SJSA1 (cell line): ENCODE measurements at regions not wholly inside any gene's neighbourhood (a gene's known extent, or its start where the extent isn't known, plus 50 kb on each side); places are given as distances from the start of the nearest gene placed in this dataset.
"Not testable (repeated sequence)": the region's sequence is repeated elsewhere in the genome, so short reads cannot be mapped to it uniquely, and the experiment has no call there.

Experiments
- DNase-seq, 2 experiments: peaks; one replicate each; pipeline ENCODE4 v3.0.0-alpha.2; 2015 to 2020; ENCODE audit warnings: low spot score in 2 of 2, low read depth in 1 of 2
- H3K27ac ChIP-seq: fragments of 250-450 bp; sonication (Bioruptor Pico); 2 replicates; pipeline ENCODE4 v1.5.1; 2020; ENCODE audit warnings: mild to moderate bottlenecking, moderate library complexity
- H3K27me3 ChIP-seq: fragments of 250-450 bp; sonication (Bioruptor Pico); replicated peaks from 2 replicates; pipeline ENCODE4 v1.5.1; 2020; ENCODE audit warnings: mild to moderate bottlenecking, moderate library complexity
- H3K36me3 ChIP-seq: fragments of 250-450 bp; sonication (Bioruptor Pico); 2 replicates; pipeline ENCODE4 v1.5.1; 2020; ENCODE audit warnings: mild to moderate bottlenecking
- H3K4me1 ChIP-seq: fragments of 250-450 bp; sonication (Bioruptor Pico); replicated peaks from 2 replicates; pipeline ENCODE4 v1.6.1; 2021; ENCODE audit warnings: mild to moderate bottlenecking
- H3K4me3 ChIP-seq: fragments of 250-450 bp; sonication (Bioruptor Pico); 2 replicates; pipeline ENCODE4 v1.5.1; 2020; ENCODE audit warnings: mild to moderate bottlenecking
- H3K9me3 ChIP-seq: fragments of 250-450 bp; sonication (Bioruptor Pico); replicated peaks from 2 replicates; pipeline ENCODE4 v1.5.1; 2020; ENCODE audit warnings: mild to moderate bottlenecking

DNA sequence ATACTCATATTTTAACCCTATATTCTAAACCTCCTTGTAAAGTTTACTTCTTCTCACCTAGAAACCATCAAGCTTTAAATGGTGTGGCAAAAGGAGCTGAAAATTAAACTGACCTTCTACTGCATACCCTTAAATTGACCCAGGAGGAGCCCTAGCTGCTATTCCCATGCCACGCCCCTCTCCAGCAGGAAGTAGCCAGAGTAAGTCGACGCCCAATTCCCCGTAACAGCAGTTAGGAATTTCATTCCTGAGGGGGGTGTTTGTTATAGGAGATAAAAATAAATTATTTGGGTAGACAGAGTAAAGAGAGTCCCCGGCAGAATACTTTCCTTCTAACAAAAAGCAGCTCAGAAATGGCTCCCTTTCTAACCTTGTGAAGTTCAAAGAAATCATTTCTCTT lies 111.8 kb upstream of the FAM174A start:
- no peak overlapping the region for H3K27ac ChIP-seq
- no peaks in the 10 kb centered on the region for H3K27me3 ChIP-seq
- H3K9me3 ChIP-seq, result 0 out of 2 replicates have a peak, but pooled peaks cover 3% of the 10 kb centered on the region
- DNase-seq, result peak in 1 of 2 experiments; percentile 12
- no peaks in the 10 kb centered on the region for H3K36me3 ChIP-seq
- H3K4me3 ChIP-seq, result no peak overlapping the region
- no peaks in the 10 kb centered on the region for H3K4me1 ChIP-seq

DNA sequence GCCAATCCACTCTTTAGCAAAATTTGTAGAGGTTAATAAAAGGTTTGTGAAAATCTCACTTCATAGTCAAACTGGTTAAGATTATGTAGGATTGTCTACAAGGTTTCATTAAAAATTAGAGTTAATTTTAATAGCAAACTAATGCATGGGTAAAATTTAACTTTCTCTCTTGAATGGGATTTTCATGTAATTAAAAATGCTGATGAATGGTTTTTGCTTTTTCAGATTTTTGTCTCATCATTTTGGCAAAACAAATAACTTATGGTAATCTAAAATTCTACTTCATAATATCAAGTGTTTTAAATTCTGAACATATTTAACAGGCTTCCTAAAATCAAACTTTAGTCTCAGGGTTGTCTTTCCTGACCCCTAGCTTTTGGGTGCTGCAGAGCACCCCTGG lies 113.8 kb upstream of the FAM174A start:
- Histone ChIP-seq H3K9me3 (0 out of 2 replicates have a peak, but pooled peaks cover 3% of the 10 kb centered on the region), H3K4me3 (no peak overlapping the region)

DNA sequence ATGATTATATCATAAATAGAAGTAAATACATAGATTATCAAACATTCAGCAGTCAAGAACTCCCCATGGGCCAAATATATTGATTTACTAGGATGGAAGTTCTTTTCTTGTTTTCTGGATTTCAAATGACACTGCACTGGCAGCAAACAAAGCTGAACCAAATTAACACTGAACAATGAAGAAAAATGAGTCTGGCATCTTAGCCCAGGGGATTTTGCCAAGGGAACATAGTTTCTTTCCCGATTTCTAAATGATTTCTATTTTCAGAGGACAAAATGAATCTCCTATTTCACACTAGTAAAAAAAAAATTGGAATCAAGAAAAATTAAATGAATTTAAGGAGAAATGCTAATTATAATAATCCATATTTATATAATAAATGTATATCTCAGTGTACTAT lies 116.9 kb upstream of the FAM174A start:
- H3K27ac ChIP-seq, result no peak overlapping the region

More for the DNA sequence above, 113.8 kb upstream of the FAM174A start:
- H3K4me1 ChIP-seq, result no peaks in the 10 kb centered on the region
- H3K27ac ChIP-seq, result no peak overlapping the region
- no peaks in the 10 kb centered on the region for H3K27me3 ChIP-seq
- H3K36me3 ChIP-seq, result no peaks in the 10 kb centered on the region
- DNase-seq, result no peak

GRCh38 chr5:100409660-100410151 lies 125.5 kb upstream of the FAM174A start:
- Histone ChIP-seq H3K4me3 (no peak overlapping the region), H3K27me3 (no peaks in the 10 kb centered on the region), H3K4me1 (no peaks in the 10 kb centered on the region), H3K27ac (no peak overlapping the region), H3K9me3 (no peaks in the 10 kb centered on the region), H3K36me3 (no peaks in the 10 kb centered on the region)
- DNase-seq, result no peak

More for the DNA sequence above, 116.9 kb upstream of the FAM174A start:
- Histone ChIP-seq H3K9me3 (no peaks in the 10 kb centered on the region), H3K27me3 (no peaks in the 10 kb centered on the region), H3K4me1 (no peaks in the 10 kb centered on the region), H3K36me3 (no peaks in the 10 kb centered on the region), H3K4me3 (no peak overlapping the region)
- no peak for DNase-seq

DNA sequence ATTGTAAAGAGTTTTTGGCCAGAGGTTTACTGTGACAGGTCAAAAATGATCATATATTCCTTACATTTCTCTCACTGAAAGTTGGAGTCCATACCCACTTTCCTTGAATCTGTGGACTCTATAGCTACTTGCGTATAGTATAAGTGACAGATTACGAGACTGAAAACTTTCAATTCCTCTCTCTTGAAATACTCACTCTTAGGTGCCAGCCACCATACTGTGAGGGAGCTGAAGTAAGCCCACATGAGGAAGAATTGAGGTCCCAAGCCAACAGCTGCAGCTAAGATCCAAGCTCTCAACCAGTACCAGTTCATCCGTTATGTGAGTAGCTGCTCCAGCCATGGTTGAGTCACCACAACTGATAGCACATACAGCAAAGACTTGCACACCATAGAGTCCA lies 128.1 kb upstream of the FAM174A start:
- DNase-seq, result no peak
- no peaks in the 10 kb centered on the region; the same call in 1 of the 2 replicates for H3K9me3 ChIP-seq
- no peaks in the 10 kb centered on the region for H3K27me3 ChIP-seq
- H3K4me3 ChIP-seq, result no peak overlapping the region
- H3K27ac ChIP-seq, result no peak overlapping the region
- H3K36me3 ChIP-seq, result no peaks in the 10 kb centered on the region
- no peaks in the 10 kb centered on the region for H3K4me1 ChIP-seq

- Histone ChIP-seq H3K4me3 (no peak overlapping the region), H3K4me1 (no peaks in the 10 kb centered on the region), H3K36me3 (no peaks in the 10 kb centered on the region), H3K27me3 (no peaks in the 10 kb centered on the region), H3K9me3 (no peaks in the 10 kb centered on the region; the same call in 1 of the 2 replicates), H3K27ac (no peak overlapping the region)
- no peak for DNase-seq
Observed at GRCh38 chr5:100406640-100407039, 128.5 kb upstream of the FAM174A start.

DNA sequence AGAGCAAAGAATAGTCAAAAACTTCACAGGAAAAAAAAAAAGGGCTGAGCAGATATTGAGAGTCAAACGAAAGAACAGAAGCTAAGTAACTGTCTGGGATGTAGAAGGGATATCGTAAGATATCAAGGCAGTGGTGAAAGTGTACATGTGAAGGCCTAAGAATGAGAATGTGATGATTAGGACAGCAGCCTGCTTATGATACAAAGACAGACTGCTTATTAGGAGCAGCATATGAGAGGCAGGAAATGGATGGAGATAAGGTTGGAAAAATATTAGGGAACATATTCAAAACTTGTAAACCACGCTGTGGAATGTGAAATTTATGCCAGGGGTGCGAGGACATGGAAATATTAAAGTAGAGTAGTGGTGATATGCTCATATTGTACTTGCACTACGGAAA lies 133.1 kb upstream of the FAM174A start:
- Histone ChIP-seq H3K9me3 (no peaks in the 10 kb centered on the region; the same call in 1 of the 2 replicates), H3K27me3 (no peaks in the 10 kb centered on the region), H3K4me1 (no peaks in the 10 kb centered on the region), H3K27ac (no peak overlapping the region), H3K4me3 (no peak overlapping the region), H3K36me3 (no peaks in the 10 kb centered on the region)
- no peak for DNase-seq

DNA sequence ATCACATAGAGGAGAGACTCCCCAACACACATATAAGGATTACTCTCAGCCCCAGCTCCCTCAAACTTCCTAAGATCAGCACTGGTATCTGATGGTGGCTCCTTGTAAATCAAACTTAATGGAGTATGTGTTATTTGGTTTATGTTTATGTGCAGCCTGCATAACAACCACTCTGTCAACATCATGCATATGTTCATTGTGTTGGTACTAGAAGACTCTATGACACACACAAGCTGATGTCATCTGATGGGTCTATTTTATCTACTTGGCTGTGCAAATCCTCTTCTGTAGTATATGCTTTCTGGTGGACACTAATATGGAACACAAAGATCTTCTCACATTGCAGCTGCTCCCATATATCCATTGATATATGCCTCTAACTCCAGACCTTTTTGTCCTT lies 134.0 kb upstream of the FAM174A start:
- DNase-seq, result no peak
- H3K36me3 ChIP-seq, result no peaks in the 10 kb centered on the region
- H3K27ac ChIP-seq, result no peak overlapping the region
- H3K4me3 ChIP-seq, result no peak overlapping the region
- no peaks in the 10 kb centered on the region; the same call in 1 of the 2 replicates for H3K9me3 ChIP-seq
- H3K27me3 ChIP-seq, result no peaks in the 10 kb centered on the region
- no peaks in the 10 kb centered on the region for H3K4me1 ChIP-seq

DNA sequence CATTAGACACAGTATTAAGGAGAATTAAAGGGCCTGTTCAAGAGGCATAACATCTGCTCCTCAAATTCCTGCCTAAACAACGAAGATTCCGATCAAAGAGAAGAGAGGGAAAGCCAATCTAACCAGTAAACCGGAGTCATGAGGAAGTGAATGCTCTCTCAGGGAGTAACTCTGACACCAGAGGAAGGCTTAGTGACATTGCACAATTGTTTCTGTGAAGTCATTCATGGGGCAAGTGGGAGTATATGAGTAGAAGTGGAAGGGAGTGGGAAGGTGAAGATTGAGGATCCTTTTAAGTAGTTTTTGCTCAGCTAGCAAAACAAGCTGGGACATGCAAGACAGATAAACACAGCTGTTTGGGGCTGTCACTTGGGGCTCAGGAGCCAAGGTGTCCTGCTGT lies 136.4 kb upstream of the FAM174A start:
- H3K4me3 ChIP-seq, H3K27ac ChIP-seq, H3K27me3 ChIP-seq, H3K9me3 ChIP-seq, DNase-seq, H3K4me1 ChIP-seq, H3K36me3 ChIP-seq: not testable (repeated sequence)

- H3K4me3 ChIP-seq, H3K9me3 ChIP-seq, H3K27ac ChIP-seq, DNase-seq, H3K4me1 ChIP-seq, H3K27me3 ChIP-seq, H3K36me3 ChIP-seq: not testable (repeated sequence)
Observed at GRCh38 chr5:100379254-100379858, 155.8 kb upstream of the FAM174A start.

GRCh38 chr5:100364757-100365478 lies 170.3 kb upstream of the FAM174A start:
- H3K9me3 ChIP-seq, H3K4me1 ChIP-seq, H3K27me3 ChIP-seq, DNase-seq, H3K36me3 ChIP-seq, H3K27ac ChIP-seq, H3K4me3 ChIP-seq: not testable (repeated sequence)

DNA sequence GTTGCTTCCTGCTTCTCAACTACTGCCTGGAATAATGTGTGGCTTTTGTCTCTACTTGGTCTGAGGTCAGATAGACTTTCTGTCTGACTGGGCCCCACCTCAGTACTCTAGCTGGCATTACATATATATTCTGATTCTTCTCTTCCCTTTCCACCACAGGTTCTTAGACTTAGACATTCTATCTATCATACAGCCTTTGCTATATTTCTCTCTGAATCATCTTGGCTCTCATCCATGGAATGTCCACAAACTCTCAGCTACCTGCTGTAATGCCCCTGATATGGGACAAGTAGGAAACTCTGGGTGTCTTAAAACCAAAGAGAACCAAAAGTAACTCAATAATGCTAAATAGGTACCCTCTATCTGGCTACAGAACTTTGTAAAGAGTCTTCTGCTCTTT lies 170.8 kb upstream of the FAM174A start:
- not testable (repeated sequence) for H3K4me1 ChIP-seq, DNase-seq, H3K27ac ChIP-seq, H3K27me3 ChIP-seq, H3K4me3 ChIP-seq, H3K36me3 ChIP-seq, H3K9me3 ChIP-seq

DNA sequence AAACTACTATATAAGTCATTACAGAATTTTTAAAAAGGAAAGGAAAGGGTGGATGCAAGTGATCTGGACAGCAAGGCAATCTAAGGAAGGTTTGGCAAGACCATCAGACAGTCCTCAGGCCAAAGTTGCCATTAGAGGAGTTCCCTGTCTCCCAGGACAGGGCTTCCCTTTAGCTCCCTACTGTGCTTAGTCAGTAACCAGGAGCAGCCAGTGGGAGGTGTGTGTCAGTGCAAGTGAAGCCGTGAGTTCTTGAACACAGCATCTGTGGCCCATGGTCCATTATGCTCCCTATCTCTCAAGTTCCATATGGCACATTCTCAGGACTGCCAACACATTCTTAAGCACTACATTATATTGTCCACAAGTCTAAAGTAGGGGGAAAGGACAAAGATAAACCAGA lies 175.2 kb upstream of the FAM174A start:
- DNase-seq, H3K4me1 ChIP-seq, H3K9me3 ChIP-seq, H3K27ac ChIP-seq, H3K36me3 ChIP-seq, H3K4me3 ChIP-seq, H3K27me3 ChIP-seq: not testable (repeated sequence)

DNA sequence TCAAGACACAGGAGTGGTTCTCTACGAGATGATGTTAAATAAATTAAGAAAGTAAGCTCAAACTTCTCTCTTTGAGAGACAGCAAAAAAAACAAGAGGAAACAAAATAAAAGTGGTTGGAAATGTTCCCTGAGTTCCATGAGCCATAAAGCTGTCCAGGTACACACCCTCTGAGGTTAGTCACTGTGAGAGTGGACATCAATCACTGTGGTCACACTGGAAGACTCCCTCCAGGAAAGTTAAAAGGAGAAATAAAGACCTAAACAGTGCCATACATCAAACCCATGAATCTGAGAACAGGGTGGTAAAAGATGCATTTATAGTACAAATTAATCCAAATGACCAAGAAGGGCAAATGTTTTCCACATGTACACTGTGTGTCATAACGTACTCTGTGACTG lies 188.9 kb upstream of the FAM174A start:
- H3K27ac ChIP-seq, H3K4me1 ChIP-seq, H3K9me3 ChIP-seq, H3K27me3 ChIP-seq, H3K4me3 ChIP-seq, DNase-seq, H3K36me3 ChIP-seq: not testable (repeated sequence)
